ENCODE measurements at regions not wholly inside any gene's neighbourhood (a gene's known extent, or its start where the extent isn't known, plus 50 kb on each side); places are given as distances from the start of the nearest gene placed in this dataset.

- H3K9me3 ChIP-seq (replicated peaks; ENCODE audit: control insufficient read depth, insufficient read depth, low read length), result no peaks in the 10 kb centered on the region
- no TSS peak for BruUV-seq (replicated peaks)
- no peak overlapping the region for H3K9ac ChIP-seq (ENCODE audit: control insufficient read depth, insufficient read depth, low read length)
- H3K27me3 ChIP-seq (replicated peaks in 1 of 2; ENCODE audit: control insufficient read depth in 2 of 2, insufficient read depth in 2 of 2, low read length in 1 of 2), result no peaks in the 10 kb centered on the region
- no peak for DNase-seq (ENCODE audit: low read depth, low spot score)
- H3K4me3 ChIP-seq, result no peak overlapping the region
- FAIRE-seq, result no peak
- H3K79me2 ChIP-seq (ENCODE audit: control insufficient read depth, insufficient read depth, low read length), result no peaks in the 10 kb centered on the region
- CTCF ChIA-PET, result no interaction called here
- in situ Hi-C loops (cut with MboI) (no loop called here), intact Hi-C loops (cut with micrococcal nuclease; ENCODE audit: unreplicated experiment) (no loop called here)
- POLR2A ChIA-PET, result no interaction called here
- no peaks in the 10 kb centered on the region for H3K36me3 ChIP-seq (ENCODE audit: control insufficient read depth in 2 of 2, insufficient read depth in 2 of 2, low read length in 1 of 2)
- 14% methylated on average over 12 of the region's 12 CpGs for WGBS (ENCODE audit: insufficient coverage, insufficient replicate concordance, low lambda C conversion rate, missing lambda C conversion rate)
- H3K4me2 ChIP-seq (ENCODE audit: control insufficient read depth, insufficient read depth), result no peak overlapping the region
- ATAC-seq, result no peak
- RAD21 ChIA-PET (ENCODE audit: unreplicated experiment), result no interaction called here
- H3K27ac ChIP-seq (ENCODE audit: control insufficient read depth, insufficient read depth), result no peak overlapping the region
- TF ChIP-seq NFYB (IDR thresholded peaks at IDR 0.05; ENCODE audit: insufficient read depth, low read depth, low read length) (no peak), FOS (IDR thresholded peaks at IDR 0.05; ENCODE audit: borderline replicate concordance, extremely low read depth, insufficient read length) (no peak), ZSCAN29 (IDR thresholded peaks at IDR 0.05) (no peak), SREBF2 (IDR thresholded peaks at IDR 0.05; ENCODE audit: low read length) (no peak), TBL1XR1 (IDR thresholded peaks at IDR 0.05; ENCODE audit: low read depth, low read length) (no peak), HCFC1 (IDR thresholded peaks at IDR 0.05; ENCODE audit: low read length) (no peak), RCOR1 (conservative IDR thresholded peaks at IDR 0.05; ENCODE audit: low read depth, low read length) (no peak), HDAC6 (IDR thresholded peaks at IDR 0.05; ENCODE audit: unreplicated experiment) (no peak), POLR2AphosphoS5 (IDR thresholded peaks at IDR 0.05; ENCODE audit: low read length) (no peak), HDAC2 (IDR thresholded peaks at IDR 0.05) (no peak), BHLHE40 (IDR thresholded peaks at IDR 0.05; ENCODE audit: borderline replicate concordance in 1 of 2, low read depth in 2 of 2, low read length in 1 of 2) (no peak)
- TF ChIP-seq, protein P1, sequence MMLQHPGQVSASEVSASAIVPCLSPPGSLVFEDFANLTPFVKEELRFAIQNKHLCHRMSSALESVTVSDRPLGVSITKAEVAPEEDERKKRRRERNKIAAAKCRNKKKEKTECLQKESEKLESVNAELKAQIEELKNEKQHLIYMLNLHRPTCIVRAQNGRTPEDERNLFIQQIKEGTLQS (IDR thresholded peaks at IDR 0.05; ENCODE audit: borderline replicate concordance, extremely low read depth, low read depth, low read length), result no peak
- TF ChIP-seq, protein P2, sequence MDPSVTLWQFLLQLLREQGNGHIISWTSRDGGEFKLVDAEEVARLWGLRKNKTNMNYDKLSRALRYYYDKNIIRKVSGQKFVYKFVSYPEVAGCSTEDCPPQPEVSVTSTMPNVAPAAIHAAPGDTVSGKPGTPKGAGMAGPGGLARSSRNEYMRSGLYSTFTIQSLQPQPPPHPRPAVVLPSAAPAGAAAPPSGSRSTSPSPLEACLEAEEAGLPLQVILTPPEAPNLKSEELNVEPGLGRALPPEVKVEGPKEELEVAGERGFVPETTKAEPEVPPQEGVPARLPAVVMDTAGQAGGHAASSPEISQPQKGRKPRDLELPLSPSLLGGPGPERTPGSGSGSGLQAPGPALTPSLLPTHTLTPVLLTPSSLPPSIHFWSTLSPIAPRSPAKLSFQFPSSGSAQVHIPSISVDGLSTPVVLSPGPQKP (IDR thresholded peaks at IDR 0.05; ENCODE audit: low read depth, low read length), result no peak
- TF ChIP-seq, protein P3, sequence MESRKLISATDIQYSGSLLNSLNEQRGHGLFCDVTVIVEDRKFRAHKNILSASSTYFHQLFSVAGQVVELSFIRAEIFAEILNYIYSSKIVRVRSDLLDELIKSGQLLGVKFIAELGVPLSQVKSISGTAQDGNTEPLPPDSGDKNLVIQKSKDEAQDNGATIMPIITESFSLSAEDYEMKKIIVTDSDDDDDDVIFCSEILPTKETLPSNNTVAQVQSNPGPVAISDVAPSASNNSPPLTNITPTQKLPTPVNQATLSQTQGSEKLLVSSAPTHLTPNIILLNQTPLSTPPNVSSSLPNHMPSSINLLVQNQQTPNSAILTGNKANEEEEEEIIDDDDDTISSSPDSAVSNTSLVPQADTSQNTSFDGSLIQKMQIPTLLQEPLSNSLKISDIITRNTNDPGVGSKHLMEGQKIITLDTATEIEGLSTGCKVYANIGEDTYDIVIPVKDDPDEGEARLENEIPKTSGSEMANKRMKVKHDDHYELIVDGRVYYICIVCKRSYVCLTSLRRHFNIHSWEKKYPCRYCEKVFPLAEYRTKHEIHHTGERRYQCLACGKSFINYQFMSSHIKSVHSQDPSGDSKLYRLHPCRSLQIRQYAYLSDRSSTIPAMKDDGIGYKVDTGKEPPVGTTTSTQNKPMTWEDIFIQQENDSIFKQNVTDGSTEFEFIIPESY (IDR thresholded peaks at IDR 0.05), result no peak
- SMC1A ChIA-PET (ENCODE audit: uncharacterized antibody, unreplicated experiment), result no interaction called here
- no peak overlapping the region for H2AFZ ChIP-seq (ENCODE audit: control insufficient read depth, low read depth, low read length)
- no peaks in the 10 kb centered on the region for H3K4me1 ChIP-seq (ENCODE audit: control insufficient read depth, insufficient read depth, low read length)
- H4K20me1 ChIP-seq (ENCODE audit: control insufficient read depth, insufficient read depth), result no peaks in the 10 kb centered on the region
These were observed 113.4 kb upstream of the TCERG1L start for GRCh38 chr10:131424836-131425491.
